ENCODE measurements at regions not wholly inside any gene's neighbourhood (a gene's known extent, or its start where the extent isn't known, plus 50 kb on each side); places are given as distances from the start of the nearest gene placed in this dataset.

DNA sequence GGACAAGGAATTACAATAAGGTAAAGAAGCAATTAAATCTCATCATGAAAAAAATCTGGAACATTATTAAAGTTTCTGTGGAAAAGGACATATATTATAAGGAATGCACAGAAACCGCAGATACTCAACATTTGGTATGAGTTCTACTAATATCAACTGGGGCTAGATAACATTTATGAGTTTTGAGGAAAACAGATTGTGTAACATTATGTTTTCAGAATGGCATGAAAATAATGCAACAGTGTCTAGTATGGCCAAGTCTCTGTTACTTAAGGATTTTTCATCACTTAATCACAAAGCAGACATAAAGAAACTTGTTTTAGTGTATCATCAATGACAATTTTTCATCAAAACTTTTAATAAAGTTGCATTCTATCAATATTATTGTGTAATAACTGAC, 785.0 kb downstream of the GLUD2 start:
- TF ChIP-seq, protein P1, sequence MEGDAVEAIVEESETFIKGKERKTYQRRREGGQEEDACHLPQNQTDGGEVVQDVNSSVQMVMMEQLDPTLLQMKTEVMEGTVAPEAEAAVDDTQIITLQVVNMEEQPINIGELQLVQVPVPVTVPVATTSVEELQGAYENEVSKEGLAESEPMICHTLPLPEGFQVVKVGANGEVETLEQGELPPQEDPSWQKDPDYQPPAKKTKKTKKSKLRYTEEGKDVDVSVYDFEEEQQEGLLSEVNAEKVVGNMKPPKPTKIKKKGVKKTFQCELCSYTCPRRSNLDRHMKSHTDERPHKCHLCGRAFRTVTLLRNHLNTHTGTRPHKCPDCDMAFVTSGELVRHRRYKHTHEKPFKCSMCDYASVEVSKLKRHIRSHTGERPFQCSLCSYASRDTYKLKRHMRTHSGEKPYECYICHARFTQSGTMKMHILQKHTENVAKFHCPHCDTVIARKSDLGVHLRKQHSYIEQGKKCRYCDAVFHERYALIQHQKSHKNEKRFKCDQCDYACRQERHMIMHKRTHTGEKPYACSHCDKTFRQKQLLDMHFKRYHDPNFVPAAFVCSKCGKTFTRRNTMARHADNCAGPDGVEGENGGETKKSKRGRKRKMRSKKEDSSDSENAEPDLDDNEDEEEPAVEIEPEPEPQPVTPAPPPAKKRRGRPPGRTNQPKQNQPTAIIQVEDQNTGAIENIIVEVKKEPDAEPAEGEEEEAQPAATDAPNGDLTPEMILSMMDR (IDR thresholded peaks at IDR 0.05) = no peak
- H3K27ac Mint-ChIP-seq = no peak overlapping the region
- POLR2A ChIA-PET = no interaction called here
- no peaks in the 10 kb centered on the region for H3K4me1 Mint-ChIP-seq (ENCODE audit: low read depth)
- DNase-seq (no peak), ATAC-seq (no peak)
- no peaks in the 10 kb centered on the region for H3K27me3 Mint-ChIP-seq
- no peaks in the 10 kb centered on the region for H3K36me3 Mint-ChIP-seq (ENCODE audit: low read depth)
- intact Hi-C loops (cut with micrococcal nuclease) = no loop called here
- H3K4me3 Mint-ChIP-seq = no peak overlapping the region
- H3K9me3 Mint-ChIP-seq = no peaks in the 10 kb centered on the region
- CTCF ChIA-PET = no interaction called here

DNA sequence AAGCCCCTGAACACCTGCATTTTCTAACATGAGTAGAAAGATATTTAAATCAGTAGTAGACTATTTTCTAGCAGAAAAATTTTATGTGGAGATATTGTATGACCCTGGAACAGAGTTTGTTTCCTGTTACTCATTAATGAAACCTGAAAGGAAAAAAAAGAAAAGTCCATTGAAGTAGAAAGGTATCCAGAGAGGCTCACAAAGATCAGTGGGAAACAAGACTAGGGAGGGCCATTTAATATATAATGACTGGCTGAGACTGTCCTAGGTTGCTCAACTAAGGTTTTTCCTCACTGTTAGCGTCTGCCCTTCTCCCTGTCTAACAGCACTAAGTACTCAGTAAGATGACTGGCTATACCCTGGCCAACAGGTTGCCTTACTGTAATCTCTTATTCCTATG, 788.6 kb downstream of the GLUD2 start:
- TF ChIP-seq, protein P1 (IDR thresholded peaks at IDR 0.05) = no peak
- Mint-ChIP-seq H3K4me3 (no peak overlapping the region), H3K36me3 (ENCODE audit: low read depth) (no peaks in the 10 kb centered on the region), H3K27me3 (no peaks in the 10 kb centered on the region), H3K4me1 (ENCODE audit: low read depth) (no peaks in the 10 kb centered on the region), H3K9me3 (no peaks in the 10 kb centered on the region), H3K27ac (no peak overlapping the region)
- ChIA-PET POLR2A (no interaction called here), CTCF (no interaction called here)
- ATAC-seq (no peak), DNase-seq (no peak)
- intact Hi-C loops (cut with micrococcal nuclease) = no loop called here

DNA sequence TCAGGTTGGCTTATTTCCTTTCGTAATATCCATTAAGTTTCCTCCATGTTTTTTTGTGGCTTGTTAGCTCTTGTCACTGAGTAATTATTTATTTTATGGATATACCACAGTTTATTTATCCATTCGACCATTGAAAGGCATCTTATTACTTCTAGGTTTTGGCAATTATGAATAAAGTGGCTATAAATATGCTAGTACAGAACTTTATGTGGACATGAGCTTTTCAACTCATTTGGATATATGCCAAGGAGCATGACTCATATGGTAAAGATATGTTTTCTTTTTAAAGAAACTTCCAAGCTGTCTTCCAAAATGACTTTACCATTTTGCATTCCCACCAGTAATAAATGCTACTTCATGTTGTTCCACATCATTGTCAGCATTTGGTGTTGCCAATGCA, 803.6 kb downstream of the GLUD2 start:
- no peak overlapping the region for H3K27ac Mint-ChIP-seq
- no peak for ATAC-seq
- no peak for DNase-seq
- H3K4me3 Mint-ChIP-seq = no peak overlapping the region
- TF ChIP-seq, protein P1 (IDR thresholded peaks at IDR 0.05) = no peak
- H3K27me3 Mint-ChIP-seq = no peaks in the 10 kb centered on the region
- no peaks in the 10 kb centered on the region for H3K4me1 Mint-ChIP-seq (ENCODE audit: low read depth)
- intact Hi-C loops (cut with micrococcal nuclease) = no loop called here
- H3K36me3 Mint-ChIP-seq (ENCODE audit: low read depth) = no peaks in the 10 kb centered on the region
- peaks cover 1% of the 10 kb centered on the region for H3K9me3 Mint-ChIP-seq
- CTCF ChIA-PET = no interaction called here
- POLR2A ChIA-PET = no interaction called here

DNA sequence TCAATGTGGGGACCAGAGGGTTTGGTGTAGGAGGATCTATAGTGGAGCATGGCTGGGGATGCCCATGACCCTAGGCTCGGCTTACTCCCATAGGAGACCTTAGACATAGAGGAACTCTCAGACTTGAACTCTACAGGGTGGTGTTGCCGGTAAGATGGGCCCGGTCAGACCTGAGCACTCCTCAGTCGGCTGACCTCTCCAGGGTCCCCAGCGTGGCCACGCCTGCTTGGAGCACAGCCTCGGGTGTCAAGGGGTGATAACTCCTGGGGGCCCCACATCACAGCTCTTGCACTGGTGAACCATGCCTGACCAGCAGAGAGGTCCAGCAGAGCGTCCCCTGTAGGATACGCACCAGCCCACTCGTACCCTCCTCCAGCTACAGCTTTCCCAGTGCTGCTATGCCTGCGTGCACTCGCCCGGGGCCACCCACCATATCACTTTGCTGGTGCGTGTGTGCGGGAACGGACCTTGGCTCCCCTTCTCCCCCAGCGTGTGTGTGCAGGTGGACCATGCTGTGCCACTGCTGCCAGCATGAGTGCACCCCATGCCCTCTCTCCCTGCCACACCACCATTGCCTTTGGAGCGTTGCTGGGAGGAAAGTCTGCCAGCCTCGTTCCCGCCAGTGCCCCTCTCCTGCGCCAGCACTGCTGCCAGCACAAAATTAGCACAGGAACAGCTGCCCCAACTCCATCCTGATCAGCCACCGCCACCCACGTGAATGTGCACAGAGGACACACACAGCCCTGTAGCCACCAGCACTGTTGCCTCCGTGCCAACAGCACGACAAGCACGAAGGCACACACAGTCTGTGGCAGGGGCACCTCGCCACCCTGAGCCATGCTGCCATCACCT, 806.6 kb downstream of the GLUD2 start:
- no peaks in the 10 kb centered on the region for H3K4me1 Mint-ChIP-seq (ENCODE audit: low read depth)
- TF ChIP-seq, protein P1 (IDR thresholded peaks at IDR 0.05) = no peak
- H3K9me3 Mint-ChIP-seq = no peaks in the 10 kb centered on the region
- ATAC-seq (no peak), DNase-seq (no peak)
- ChIA-PET CTCF (no interaction called here), POLR2A (no interaction called here)
- intact Hi-C loops (cut with micrococcal nuclease) = no loop called here
- H3K4me3 Mint-ChIP-seq = no peak overlapping the region
- no peaks in the 10 kb centered on the region for H3K36me3 Mint-ChIP-seq (ENCODE audit: low read depth)
- no peaks in the 10 kb centered on the region for H3K27me3 Mint-ChIP-seq
- H3K27ac Mint-ChIP-seq = no peak overlapping the region

DNA sequence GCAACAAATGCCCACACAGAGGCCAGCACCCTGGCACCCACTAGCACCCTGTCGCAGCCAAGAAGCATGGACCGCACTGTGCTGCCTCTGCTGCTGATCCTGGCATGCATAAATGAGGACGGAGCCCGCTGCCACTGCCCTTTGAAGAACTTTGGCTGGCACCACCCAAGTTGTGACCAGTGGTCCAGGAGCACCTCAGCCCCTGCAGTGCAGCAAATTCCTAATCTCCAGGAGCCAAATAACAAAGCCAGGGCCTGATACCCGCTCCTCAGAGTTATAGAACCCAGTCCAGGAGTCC, 807.2 kb downstream of the GLUD2 start:
- Mint-ChIP-seq H3K4me1 (ENCODE audit: low read depth) (no peaks in the 10 kb centered on the region), H3K27me3 (no peaks in the 10 kb centered on the region), H3K27ac (no peak overlapping the region), H3K4me3 (no peak overlapping the region), H3K36me3 (ENCODE audit: low read depth) (no peaks in the 10 kb centered on the region), H3K9me3 (no peaks in the 10 kb centered on the region)
- DNase-seq = no peak
- TF ChIP-seq, protein P1 (IDR thresholded peaks at IDR 0.05) = no peak
- ChIA-PET CTCF (no interaction called here), POLR2A (no interaction called here)
- ATAC-seq = no peak
- intact Hi-C loops (cut with micrococcal nuclease) = no loop called here

All from activated CD8-positive, alpha-beta T cell treated with anti-CD3 and anti-CD28 coated beads for 36 hours (primary cell).